SK-N-DZ (cell line): ENCODE measurements at regions not wholly inside any gene's neighbourhood (a gene's known extent, or its start where the extent isn't known, plus 50 kb on each side); places are given as distances from the start of the nearest gene placed in this dataset.

Experiments
- small RNA-seq, 2 experiments: library from RNA; depleted of rRNA; stranded (forward); fragments of <200 nt; gene quantifications; one replicate each; pipeline ENCODE3, GENCODE V24; 2014

Small RNA genes lying in the stretch of these regions (small RNA-seq; reads per million reads assigned to genes)
- gene AP000676.1 (0 reads per million in 2 experiments), gene RF00026 (0 reads per million in 2 experiments), gene RNU6-1135P (0 reads per million in 2 experiments)
